Myocyte (in vitro differentiated cells): ENCODE measurements at regions not wholly inside any gene's neighbourhood (a gene's known extent, or its start where the extent isn't known, plus 50 kb on each side); places are given as distances from the start of the nearest gene placed in this dataset.

Source experiments
- DNase-seq: peaks from one replicate; pipeline ENCODE4 v3.0.0-alpha.2; 2012; ENCODE audit warnings: low read depth

DNA sequence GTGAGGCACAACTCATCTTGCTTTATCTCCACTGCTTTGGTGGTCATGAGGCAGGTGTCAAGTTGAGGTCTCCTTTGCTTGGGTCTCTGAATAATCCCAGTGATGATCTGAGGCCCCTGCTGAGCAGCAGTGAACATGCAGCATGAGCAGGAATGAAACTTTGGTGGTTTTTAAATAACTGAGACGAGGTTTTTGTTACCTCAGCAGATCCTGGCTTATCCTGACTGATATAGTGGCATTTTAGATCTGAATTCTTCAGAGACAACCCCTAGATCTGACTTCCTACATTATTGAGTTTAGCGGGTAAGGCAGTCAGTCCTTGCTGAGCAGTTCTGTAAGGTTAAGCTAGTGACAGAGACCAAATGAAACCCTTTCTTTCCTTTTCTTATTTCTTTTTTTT is 230.4 kb downstream of the ARRDC4 start:
- DNase-seq: no peak

GRCh38 chr15:98195796-98196195 is 235.3 kb downstream of the ARRDC4 start:
- no peak for DNase-seq

- DNase-seq: no peak
These were observed 235.9 kb downstream of the ARRDC4 start for GRCh38 chr15:98196371-98196770.

DNA sequence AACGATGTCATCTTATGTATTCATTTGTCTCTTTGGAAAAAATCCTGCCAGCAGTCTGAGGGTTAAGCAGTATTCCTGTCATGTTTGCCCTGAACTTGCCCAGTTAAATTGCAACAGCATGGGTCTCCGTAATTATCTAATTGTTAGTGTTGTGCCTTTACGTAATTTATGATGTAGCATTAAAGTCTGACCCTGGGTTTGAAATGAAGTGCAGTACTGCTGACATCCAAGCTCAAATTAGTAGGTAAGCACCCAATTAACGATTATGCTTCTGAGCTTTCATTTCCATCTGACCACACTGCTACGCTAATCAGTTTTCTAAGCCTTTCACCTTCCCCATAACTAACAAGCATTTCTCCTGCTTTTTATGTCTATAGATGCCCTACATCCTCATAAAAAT is 241.8 kb downstream of the ARRDC4 start:
- no peak for DNase-seq

- DNase-seq: peak; percentile 66
These were observed 243.6 kb downstream of the ARRDC4 start for GRCh38 chr15:98203872-98204660.

GRCh38 chr15:98207928-98208327 is 247.4 kb downstream of the ARRDC4 start:
- DNase-seq: no peak

DNA sequence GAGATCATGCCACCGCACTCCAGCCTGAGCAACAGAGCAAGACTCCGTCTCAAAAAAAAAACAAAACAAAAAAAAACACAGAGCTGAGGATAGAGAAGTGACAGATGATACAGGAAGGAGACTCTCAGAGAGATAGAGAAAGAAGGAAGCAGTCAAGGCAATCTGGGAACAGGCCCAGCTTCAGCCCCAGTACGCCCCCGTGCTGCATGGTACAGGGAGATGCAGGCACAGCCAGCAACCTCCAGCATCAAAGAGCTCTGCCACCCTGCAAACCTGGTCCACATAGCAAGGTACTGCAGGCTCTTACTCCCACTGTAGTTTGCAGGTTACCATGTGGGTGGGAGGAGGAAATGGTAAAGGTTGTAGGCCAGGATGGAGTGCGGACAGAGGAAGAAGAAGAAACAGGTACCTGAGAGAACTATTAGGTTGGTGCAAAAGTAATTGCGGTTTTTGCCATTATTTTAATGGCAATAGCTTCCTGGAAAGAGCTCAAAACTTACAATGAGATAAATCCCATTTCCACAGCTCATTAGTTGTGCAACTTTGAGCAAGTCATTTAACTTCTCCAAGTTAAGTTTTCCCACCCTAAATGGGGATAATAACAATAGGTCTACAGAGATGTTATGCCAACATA is 253.0 kb downstream of the ARRDC4 start:
- no peak for DNase-seq

DNA sequence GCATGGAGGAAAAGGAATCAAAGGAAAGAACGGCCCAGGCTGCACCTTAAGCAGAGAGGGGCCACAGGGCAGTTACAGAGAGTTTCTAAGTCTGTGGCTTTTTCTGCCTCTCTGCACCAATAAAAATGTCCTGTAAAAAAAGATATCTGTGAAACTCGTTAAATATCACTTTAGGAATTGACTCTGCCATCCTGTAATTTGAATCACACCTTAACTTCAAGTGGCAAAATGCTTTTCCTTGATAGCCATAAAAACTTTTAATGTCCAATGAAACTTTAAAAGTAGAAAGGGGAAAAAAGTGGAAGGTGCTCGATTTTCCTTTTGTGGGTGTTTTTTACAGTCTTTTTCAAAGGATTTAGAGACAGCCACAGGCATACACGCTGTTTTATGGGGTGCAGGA is 255.7 kb downstream of the ARRDC4 start:
- no peak for DNase-seq

DNA sequence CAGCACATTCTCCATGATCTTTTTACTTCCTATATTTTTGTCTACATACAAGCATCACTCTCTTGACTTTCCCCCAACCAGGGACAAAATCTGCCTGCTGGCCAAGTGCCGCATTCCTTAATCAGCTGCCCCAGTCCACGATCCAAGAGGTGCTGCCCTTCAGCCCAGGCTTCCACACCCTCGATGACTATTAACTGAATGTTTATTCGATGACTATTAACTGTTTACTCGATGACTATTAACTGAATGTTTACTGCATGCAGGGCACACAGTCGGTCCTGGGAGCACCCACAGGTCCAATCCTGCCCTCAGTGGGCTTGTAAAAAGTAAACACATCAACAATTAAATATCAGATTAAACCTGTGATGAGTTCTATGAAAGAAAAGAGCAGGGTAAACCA is 256.9 kb downstream of the ARRDC4 start:
- no peak for DNase-seq

- no peak for DNase-seq
These were observed 260.6 kb downstream of the ARRDC4 start for GRCh38 chr15:98221144-98221543.

- DNase-seq: no peak
These were observed 261.1 kb downstream of the ARRDC4 start for GRCh38 chr15:98221577-98221976.

DNA sequence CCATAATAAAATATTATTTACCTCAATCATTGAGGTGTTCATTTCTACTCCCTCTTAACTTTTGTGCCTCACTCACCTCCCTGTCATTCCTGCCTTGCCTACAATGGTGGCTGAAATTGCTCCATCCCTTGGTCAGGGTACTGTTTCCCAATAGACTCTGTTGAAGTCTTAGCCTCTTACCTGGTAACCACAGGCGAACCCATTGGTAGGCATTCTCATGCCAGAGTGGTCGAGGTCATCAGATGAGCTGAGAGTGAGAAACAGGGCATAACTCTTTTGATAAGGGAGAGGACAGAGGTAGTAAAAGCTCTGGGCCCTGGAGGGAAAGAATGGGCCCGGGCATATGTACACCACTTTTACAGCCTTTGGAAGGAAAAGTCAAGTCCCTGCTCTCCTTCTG is 265.6 kb downstream of the ARRDC4 start:
- DNase-seq: no peak

DNA sequence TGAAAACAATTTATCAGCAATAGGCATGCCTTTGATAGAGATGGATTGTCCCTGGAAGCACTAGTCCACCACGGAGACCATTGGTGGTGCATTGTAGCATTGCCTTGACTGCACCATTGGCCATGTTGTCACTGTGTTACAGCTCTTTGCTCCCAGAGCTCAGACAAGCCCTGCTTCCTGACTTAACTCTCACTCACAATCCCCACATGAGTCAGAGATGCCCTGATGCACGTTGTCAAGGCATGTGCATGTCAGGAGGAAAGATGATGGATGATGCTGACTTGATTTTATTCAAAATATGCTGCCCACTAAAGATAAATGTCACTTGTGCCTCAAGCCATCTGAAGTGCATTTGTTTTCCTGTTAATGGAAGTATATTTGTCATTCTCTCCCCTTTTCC is 266.1 kb downstream of the ARRDC4 start:
- DNase-seq: no peak

DNA sequence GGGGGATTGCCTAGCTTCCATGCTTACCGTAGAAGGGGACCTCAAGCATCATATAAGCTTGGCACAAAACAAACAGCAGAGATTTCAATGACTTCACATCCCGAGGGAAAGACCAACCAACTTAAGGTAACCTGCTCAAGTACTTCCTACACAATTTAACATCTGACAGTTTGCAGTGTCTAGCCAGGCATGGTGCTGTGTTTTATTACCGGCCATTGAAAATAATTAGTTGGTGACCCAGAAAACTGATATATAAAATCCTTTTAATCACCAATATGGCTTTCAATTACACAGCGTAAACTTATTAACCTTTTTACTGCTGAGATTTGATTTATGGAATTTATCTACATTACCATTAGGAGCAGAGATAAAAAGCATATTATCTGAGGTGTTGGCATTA is 268.3 kb downstream of the ARRDC4 start:
- DNase-seq: no peak

DNA sequence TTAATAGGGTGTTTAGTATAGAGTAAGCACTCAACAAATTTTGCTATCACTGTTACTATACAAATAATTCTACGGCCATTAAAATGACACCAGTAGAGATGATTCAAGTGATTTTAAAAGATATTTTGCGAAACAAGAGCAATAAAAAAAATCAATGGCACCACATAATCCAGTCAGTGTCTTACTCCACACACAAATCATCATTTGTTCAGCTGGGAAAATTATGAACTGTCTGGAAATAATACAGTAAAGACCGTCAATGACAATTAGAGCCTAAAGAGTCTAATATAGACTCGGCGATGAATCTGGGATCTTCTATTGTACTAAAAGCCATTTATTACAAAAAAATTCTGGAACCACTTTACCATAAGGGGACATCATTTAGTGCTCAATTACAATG is 270.5 kb downstream of the ARRDC4 start:
- no peak for DNase-seq

DNA sequence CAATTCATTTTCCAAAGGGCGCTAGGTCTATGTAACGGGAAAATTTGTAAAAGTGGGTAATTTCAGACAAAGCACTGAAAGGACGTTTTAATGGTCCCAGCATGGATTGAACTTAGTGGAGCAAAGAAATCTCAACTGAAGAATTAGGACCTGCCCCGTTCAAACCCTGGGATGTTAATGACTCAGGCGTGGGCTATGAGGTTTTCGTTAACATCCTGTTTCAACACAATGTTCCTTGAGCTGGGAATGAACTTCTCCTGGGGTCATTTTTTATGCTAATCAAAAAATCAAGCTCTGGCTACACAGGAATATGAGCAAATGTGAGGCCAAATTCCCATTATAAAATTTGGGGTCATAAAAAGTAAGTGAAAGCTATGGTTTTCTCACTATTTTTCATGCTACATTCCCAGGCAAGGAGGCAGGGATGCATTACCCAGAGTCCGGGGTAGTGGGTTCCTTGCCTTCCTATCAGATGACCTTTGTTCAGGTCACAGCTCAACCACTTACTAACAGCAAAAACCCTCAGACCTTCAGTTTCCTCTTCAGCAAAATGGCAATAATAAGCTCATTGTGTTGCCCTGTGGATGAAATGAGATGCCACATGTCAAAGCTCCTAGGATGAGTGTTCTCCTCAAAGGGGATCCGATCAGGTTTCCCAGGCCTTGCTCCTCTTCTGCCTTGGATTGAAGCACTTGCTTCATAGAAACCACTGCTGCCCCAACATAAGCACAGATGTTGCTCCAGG is 271.4 kb downstream of the ARRDC4 start:
- peak; percentile 12 for DNase-seq

GRCh38 chr15:98232761-98233160 is 272.3 kb downstream of the ARRDC4 start:
- DNase-seq: peak; percentile 3

DNA sequence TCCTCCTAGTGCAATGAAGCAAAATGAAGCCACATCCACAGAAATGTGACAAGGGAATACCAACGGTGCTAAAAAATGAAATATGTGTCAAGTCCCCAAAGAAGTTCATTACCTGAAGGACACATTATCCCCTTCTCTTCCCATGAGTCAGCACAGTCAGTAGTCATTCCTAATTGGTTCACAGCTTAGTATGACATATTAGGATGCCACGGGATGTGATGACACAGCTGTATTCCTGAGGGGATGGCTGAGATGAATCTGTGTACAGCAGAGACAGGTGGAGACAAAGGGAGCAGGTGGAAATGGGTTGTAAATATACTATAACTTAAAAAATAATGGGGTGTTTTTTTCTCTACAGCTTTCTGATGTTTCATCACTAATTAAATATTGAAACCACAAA is 273.4 kb downstream of the ARRDC4 start:
- no peak for DNase-seq

GRCh38 chr15:98240303-98240702 is 279.8 kb downstream of the ARRDC4 start:
- no peak for DNase-seq

DNA sequence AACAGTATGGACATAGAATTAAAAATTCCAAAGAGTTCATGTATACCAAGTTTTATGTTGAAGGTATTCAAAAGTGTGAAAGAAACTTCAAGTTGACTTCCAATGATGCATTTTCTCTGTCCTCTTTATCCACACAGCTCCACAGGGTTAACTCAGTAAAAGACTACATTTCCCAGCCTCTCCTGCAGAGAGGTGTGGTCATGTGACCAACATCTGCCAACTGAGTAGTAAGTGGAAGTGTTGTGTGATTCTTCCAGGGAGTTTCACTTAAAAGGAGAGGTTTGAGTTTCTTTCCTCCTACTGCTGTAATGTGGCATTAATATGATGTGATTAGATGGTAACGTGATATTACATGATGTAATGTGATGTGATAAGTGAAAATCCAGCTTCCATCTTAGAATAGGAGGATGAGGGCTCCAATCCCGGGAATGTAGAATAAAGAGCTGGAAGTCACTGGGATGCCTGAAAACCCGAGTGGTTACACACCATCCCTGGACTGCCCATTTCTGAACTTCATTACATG is 280.6 kb downstream of the ARRDC4 start:
- DNase-seq: peak; percentile 5

GRCh38 chr15:98257290-98257689 is 296.8 kb downstream of the ARRDC4 start:
- no peak for DNase-seq

- no peak for DNase-seq
These were observed 303.3 kb downstream of the ARRDC4 start for GRCh38 chr15:98263787-98264186.
